ENCODE measurements at regions not wholly inside any gene's neighbourhood (a gene's known extent, or its start where the extent isn't known, plus 50 kb on each side); places are given as distances from the start of the nearest gene placed in this dataset.
A peak's percentile ranks its signal among the peaks of the same experiment; 100 is the strongest.

GRCh38 chrX:43551590-43551989, 104.5 kb upstream of the MAOA start:
- DNase-seq, result peak; percentile 33
- Histone ChIP-seq H3K9me3 (no peaks in the 10 kb centered on the region), H3K27me3 (no peaks in the 10 kb centered on the region), H3K4me3 (no peak overlapping the region), H3K36me3 (no peaks in the 10 kb centered on the region)

- Histone ChIP-seq H3K9me3 (no peaks in the 10 kb centered on the region), H3K36me3 (no peaks in the 10 kb centered on the region), H3K27me3 (no peaks in the 10 kb centered on the region), H3K4me3 (no peak overlapping the region)
- DNase-seq, result no peak
These were observed 103.9 kb upstream of the MAOA start for GRCh38 chrX:43552156-43552555.

DNA sequence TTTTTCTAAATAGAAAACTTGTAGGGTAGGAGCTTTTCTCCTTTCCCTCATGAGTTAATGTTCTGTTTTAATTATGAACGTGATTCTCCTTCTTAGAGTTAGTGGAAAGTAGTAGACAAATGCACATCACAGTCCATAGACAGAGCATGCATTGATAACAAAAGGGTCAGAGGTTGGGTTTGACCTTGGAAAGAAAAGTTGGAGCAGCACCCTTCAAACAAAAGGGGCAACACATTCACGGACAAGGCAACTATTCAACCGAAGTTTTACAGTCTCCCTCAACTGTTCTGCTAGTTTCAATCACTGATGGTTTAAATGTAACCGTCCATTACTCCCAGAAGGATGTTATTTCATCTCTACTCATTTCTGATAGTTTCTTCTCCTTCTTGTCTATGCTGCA, 103.4 kb upstream of the MAOA start:
- Histone ChIP-seq H3K4me3 (no peak overlapping the region), H3K36me3 (no peaks in the 10 kb centered on the region), H3K27me3 (no peaks in the 10 kb centered on the region)

GRCh38 chrX:43553257-43553656, 102.8 kb upstream of the MAOA start:
- Histone ChIP-seq H3K27me3 (no peaks in the 10 kb centered on the region), H3K9me3 (no peaks in the 10 kb centered on the region), H3K4me3 (no peak overlapping the region), H3K36me3 (no peaks in the 10 kb centered on the region)
- no peak for DNase-seq

More for the DNA sequence above, 103.4 kb upstream of the MAOA start:
- no peaks in the 10 kb centered on the region for H3K9me3 ChIP-seq
- DNase-seq, result no peak

DNA sequence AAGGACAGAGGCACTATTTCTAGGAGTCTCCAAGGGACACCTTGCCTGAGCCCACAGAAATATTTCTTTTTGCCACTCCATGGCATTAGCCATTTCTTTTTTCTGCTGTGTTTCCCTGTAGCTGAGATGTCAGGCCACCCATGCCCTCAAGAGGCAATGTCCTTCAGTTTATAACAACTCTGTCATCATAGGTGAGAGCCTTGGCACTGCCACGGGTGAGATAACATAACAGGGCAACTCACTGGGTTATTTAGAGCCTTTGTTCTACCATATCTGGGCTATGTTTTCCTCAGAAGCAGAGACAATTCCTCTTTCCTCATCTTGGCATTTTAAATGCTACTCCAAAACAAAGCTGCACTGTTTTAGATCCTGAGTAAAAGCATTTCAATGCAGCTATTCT, 99.9 kb upstream of the MAOA start:
- no peak overlapping the region for H3K4me3 ChIP-seq
- no peaks in the 10 kb centered on the region for H3K27me3 ChIP-seq
- H3K36me3 ChIP-seq, result no peaks in the 10 kb centered on the region
- no peak for DNase-seq
- H3K9me3 ChIP-seq, result no peaks in the 10 kb centered on the region

- Histone ChIP-seq H3K27me3 (no peaks in the 10 kb centered on the region), H3K9me3 (no peaks in the 10 kb centered on the region), H3K36me3 (no peaks in the 10 kb centered on the region), H3K4me3 (no peak overlapping the region)
- peak; percentile 6 for DNase-seq
These were observed 98.3 kb upstream of the MAOA start for GRCh38 chrX:43557792-43558191.

- Histone ChIP-seq H3K4me3 (no peak overlapping the region), H3K9me3 (no peaks in the 10 kb centered on the region), H3K27me3 (no peaks in the 10 kb centered on the region), H3K36me3 (no peaks in the 10 kb centered on the region)
- DNase-seq, result peak; percentile 6
These were observed 96.5 kb upstream of the MAOA start for GRCh38 chrX:43559644-43560043.

DNA sequence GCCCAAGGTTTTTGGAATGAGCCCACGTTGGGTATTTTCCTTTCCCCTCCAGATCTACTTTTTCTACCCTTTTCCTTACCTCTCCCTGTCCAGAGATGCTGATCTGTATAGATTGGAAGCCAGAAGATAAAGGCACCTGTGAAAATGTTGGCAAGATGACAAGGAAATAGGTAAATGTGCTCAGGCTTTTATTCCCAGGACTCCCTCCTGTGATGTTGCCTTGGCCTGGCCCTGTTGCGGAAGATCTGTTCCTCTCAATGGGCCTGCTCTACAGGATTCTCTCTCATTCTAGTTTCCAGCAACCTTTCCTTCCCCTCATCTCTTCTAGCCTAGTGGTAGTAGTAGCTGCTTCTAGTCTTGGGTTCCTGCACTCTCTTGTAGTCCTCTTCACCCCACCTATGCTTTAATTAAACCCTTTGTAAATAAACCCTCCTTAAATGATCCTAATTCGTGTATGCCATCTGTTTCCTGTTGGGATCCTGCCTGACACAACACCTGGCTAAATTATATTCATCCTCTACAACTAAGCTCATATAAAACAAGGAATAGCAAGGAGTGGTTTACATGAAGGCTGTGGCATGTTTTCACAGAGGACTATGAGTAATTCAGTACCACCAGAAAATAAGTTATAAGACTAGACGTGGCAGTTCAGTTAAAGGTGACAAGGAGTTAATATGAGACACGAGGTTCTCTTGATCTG, 95.7 kb upstream of the MAOA start:
- H3K9me3 ChIP-seq, result no peaks in the 10 kb centered on the region
- H3K27me3 ChIP-seq, result no peaks in the 10 kb centered on the region
- no peak overlapping the region for H3K4me3 ChIP-seq
- DNase-seq, result no peak
- H3K36me3 ChIP-seq, result no peaks in the 10 kb centered on the region

GRCh38 chrX:43562372-43562771, 93.7 kb upstream of the MAOA start:
- no peak for DNase-seq
- H3K36me3 ChIP-seq, result no peaks in the 10 kb centered on the region
- H3K4me3 ChIP-seq, result no peak overlapping the region
- no peaks in the 10 kb centered on the region for H3K27me3 ChIP-seq
- no peaks in the 10 kb centered on the region for H3K9me3 ChIP-seq

- Histone ChIP-seq H3K27me3 (no peaks in the 10 kb centered on the region), H3K36me3 (no peaks in the 10 kb centered on the region), H3K9me3 (no peaks in the 10 kb centered on the region), H3K4me3 (no peak overlapping the region)
- DNase-seq, result no peak
These were observed 91.1 kb upstream of the MAOA start for GRCh38 chrX:43564953-43565352.

DNA sequence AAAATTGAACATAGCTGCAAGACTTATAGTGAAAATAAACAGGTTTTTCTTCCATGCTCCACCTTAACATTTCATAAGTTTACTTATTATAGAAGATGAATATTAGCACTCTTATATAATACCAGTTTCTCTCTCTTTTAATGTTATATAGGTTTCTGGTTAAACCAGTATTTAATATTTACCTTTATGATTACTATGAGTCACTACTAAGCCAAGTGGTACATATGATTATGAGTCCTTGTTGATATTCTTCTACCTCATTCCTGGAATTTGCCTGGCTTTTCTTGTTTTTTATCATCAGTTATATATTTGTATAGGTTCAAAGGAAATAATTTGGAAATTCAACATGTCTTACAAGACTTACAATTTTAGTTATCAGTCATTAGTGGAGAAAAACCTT, 89.9 kb upstream of the MAOA start:
- no peaks in the 10 kb centered on the region for H3K27me3 ChIP-seq
- DNase-seq, result no peak
- no peaks in the 10 kb centered on the region for H3K36me3 ChIP-seq
- no peaks in the 10 kb centered on the region for H3K9me3 ChIP-seq
- H3K4me3 ChIP-seq, result no peak overlapping the region

GRCh38 chrX:43573441-43574015, 82.6 kb upstream of the MAOA start:
- Histone ChIP-seq H3K27me3 (no peaks in the 10 kb centered on the region), H3K36me3 (no peaks in the 10 kb centered on the region), H3K4me3 (no peak overlapping the region), H3K9me3 (no peaks in the 10 kb centered on the region)
- no peak for DNase-seq

DNA sequence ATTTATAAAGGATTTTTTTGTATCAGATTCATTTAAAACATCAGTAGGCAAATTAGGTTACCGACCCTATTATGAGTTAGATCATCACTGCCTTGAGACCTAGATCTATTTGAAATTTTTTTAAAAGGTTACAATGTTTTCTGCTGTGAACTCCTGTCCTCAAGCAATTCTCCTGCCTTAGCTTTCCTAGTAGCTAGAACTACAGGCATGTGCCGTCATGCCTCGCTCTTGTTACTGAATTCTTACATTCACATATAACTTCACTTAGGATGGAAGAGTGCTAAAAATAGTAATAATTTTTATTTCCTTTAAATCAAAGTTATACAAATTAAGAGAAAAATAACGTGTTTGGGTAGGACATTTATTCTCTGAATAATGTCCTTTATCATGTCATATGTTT, 75.5 kb upstream of the MAOA start:
- H3K4me3 ChIP-seq, result no peak overlapping the region
- H3K27me3 ChIP-seq, result no peaks in the 10 kb centered on the region
- no peaks in the 10 kb centered on the region for H3K9me3 ChIP-seq
- no peak for DNase-seq
- H3K36me3 ChIP-seq, result no peaks in the 10 kb centered on the region

GRCh38 chrX:43581167-43581566, 74.9 kb upstream of the MAOA start:
- H3K4me3 ChIP-seq, result no peak overlapping the region
- H3K36me3 ChIP-seq, result no peaks in the 10 kb centered on the region
- no peaks in the 10 kb centered on the region for H3K27me3 ChIP-seq
- no peak for DNase-seq
- no peaks in the 10 kb centered on the region for H3K9me3 ChIP-seq

DNA sequence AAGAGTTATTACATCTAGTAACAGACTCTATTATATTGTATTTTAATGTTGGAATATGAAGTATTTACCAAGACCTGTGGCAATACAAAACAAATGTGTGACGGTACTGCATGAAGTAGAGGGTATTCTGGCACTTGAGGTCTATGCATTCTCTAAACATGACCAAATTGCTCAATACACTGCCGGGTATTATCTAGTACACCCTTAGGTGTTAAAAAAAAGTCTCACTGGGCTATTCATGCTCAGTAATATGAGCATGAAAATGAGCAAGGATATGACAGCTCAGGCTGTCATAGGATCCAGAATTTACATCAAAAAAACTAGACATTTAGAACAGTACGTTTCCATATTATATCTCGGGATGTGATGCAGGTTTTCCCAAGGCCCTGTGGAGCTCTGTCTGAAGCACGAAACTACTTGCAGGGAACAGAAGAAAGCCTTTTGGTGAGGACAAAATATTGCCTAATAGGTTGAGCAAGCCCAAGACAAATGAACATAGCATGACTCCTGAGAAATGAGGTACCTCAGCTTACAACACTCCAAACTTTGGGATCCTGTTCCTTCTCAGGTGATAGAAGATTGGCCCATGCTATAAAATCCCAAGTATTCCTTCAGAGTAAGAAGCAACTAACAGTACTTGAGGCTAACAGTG, 74.1 kb upstream of the MAOA start:
- no peak overlapping the region for H3K4me3 ChIP-seq

DNA sequence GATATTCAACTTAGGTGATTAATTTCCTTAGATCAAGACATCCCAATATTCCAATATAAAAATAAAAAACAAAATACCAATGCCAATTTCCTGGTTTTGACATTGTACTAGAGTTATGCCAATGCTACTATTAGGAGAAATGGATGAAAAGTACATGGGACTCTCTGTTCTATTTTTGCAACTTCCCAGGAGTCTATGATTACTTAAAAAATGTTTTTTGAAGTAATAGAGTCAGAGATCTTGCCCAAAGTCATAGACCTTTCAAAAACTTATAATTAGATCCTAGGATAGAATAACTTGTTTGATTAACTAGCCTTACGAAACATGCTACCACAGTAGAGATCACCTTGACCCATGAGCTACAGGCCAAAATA, 73.6 kb upstream of the MAOA start:
- H3K27me3 ChIP-seq, result no peaks in the 10 kb centered on the region
- no peak for DNase-seq
- H3K4me3 ChIP-seq, result no peak overlapping the region
- no peaks in the 10 kb centered on the region for H3K9me3 ChIP-seq
- no peaks in the 10 kb centered on the region for H3K36me3 ChIP-seq

More for the DNA sequence above, 74.1 kb upstream of the MAOA start:
- no peaks in the 10 kb centered on the region for H3K9me3 ChIP-seq
- no peak for DNase-seq
- no peaks in the 10 kb centered on the region for H3K27me3 ChIP-seq
- H3K36me3 ChIP-seq, result no peaks in the 10 kb centered on the region

DNA sequence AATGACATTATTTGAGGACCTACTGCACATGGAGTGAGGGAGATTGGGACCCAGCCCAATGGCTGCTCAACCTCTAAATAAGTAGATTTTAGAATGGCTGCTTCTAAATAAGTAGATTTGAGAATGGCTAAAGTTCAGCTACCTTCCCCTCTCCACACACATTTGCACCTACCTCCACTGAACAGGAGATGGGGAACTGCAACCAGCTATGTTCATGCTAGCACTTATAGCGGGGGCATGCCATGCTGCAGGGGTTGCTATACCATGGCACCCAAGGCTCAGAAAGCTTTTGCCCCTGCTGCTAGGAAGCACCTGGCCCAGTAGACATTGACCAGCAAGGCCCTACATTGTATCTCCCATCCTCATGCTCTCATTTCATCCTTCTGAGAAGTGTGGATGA, 70.2 kb upstream of the MAOA start:
- Histone ChIP-seq H3K27me3 (no peaks in the 10 kb centered on the region), H3K9me3 (no peaks in the 10 kb centered on the region), H3K36me3 (no peaks in the 10 kb centered on the region), H3K4me3 (no peak overlapping the region)
- no peak for DNase-seq

GRCh38 chrX:43586830-43587229, 69.3 kb upstream of the MAOA start:
- DNase-seq, result no peak
- no peaks in the 10 kb centered on the region for H3K9me3 ChIP-seq
- H3K27me3 ChIP-seq, result no peaks in the 10 kb centered on the region
- no peaks in the 10 kb centered on the region for H3K36me3 ChIP-seq
- H3K4me3 ChIP-seq, result no peak overlapping the region

All from MG63 (cell line).